HG03095 (cell line): ENCODE measurements at regions not wholly inside any gene's neighbourhood (a gene's known extent, or its start where the extent isn't known, plus 50 kb on each side); places are given as distances from the start of the nearest gene placed in this dataset.
"Not testable (repeated sequence)": the region's sequence is repeated elsewhere in the genome, so short reads cannot be mapped to it uniquely, and the experiment has no call there.

Experiments used
- ATAC-seq: cut with Tn5 transposase; IDR thresholded peaks from one replicate; pipeline ENCODE4 v1.9.1; 2021; ENCODE audit warnings: moderate library complexity; ENCODE audit not compliant: unreplicated experiment

DNA sequence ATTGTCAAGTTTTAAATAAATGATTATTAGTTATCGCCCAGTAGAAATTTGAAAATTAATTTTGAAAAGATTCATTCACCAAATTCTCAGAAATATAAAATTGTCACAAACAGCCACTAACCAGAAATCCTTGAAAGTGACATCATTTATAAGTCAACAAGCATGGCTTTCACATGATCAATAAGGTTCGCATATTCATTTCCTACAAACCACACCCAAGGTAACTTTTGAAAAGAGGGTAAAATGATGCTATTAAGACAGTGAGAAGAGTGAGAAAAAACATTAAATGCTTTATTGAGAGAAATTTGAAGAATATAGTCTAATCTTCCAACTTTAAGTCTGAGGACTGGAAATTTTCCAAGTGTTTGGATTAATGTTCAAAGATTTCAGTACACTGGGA, 263.6 kb upstream of the ALCAM start:
- ATAC-seq = no peak

GRCh38 chr3:105108823-105109222, 257.9 kb upstream of the ALCAM start:
- ATAC-seq = no peak

DNA sequence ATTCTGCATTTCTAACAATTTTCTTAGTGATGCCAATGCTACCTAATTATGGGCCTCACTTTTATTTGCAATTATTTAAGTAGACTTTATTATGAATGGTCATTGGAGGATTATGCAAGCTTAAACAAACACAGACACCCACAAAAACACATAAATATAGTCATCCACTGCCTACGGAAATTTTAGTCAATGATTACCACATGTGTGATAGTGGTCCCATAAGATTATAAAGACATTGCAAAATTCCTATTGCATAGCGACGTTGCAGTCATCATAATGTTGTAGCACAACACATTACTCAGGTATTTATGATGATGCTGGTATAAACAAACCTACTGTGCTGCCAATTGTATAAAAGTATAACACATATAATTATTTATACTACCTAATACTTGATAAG, 247.8 kb upstream of the ALCAM start:
- ATAC-seq = no peak

- no peak for ATAC-seq
Observed at GRCh38 chr3:105119801-105120340, 246.8 kb upstream of the ALCAM start.

DNA sequence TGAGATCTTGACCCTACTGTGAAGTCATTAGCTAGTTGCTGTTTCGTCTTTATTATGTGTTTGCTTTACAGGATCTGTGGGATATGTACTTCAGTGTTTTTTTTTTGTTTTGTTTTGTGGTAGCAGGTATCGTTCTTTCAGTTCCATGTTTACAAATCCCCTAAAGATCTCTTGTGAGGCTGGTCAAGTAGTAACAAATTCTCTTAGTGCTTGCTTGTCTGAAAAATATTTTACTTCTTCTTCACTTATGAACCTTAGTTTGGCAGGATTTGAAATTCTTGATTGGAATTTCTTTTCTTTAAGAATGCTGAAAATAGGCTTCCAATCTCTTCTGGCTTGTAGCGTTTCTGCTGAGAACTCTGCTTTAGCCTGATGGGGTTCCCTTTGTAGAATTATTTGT, 235.8 kb upstream of the ALCAM start:
- ATAC-seq = no peak

DNA sequence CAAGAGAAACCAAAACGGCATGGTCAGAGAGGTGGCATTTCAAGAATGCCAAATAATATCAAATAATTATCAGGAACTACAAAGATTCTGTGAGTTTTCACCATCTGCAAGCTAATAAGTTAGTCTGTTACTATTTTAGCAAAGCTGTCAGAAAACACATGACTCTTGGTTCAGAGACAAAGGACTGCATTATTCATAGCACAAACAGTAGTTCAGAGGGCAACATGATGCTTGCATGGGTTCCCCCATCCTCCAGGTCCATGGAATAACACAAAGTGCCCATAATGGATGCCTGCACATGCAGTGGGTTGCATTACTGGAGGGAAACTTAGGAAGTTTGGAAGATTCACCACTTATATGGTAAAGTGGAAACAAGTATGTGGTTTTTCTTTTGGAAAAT, 228.8 kb upstream of the ALCAM start:
- ATAC-seq = no peak

GRCh38 chr3:105139881-105140560, 226.7 kb upstream of the ALCAM start:
- no peak for ATAC-seq

GRCh38 chr3:105140899-105141367, 225.8 kb upstream of the ALCAM start:
- ATAC-seq = no peak

DNA sequence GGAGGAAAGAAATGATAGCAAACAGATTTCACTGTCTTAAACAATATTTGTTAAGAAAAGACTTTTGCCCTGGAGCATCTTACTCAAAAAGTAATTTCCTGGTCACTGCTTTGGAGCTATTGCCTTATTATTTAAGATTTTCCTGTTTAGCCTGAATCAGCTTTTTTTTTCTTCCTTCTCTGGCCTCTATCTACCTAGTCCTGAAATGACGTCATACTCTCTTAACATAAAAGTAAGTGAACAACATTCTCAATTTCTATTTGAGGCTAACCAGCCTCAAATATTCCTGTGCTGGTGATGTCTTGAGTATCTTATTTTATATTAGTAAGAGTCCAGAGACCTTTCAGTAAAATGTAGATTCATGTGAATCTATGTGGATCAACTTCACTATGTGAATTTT, 221.9 kb upstream of the ALCAM start:
- ATAC-seq = no peak

GRCh38 chr3:105145511-105145910, 221.2 kb upstream of the ALCAM start:
- no peak for ATAC-seq

- not testable (repeated sequence) for ATAC-seq
Observed at GRCh38 chr3:105149197-105149596, 217.5 kb upstream of the ALCAM start.

- no peak for ATAC-seq
Observed at GRCh38 chr3:105152987-105153386, 213.7 kb upstream of the ALCAM start.

- no peak for ATAC-seq
Observed at GRCh38 chr3:105154692-105155091, 212.0 kb upstream of the ALCAM start.

- no peak for ATAC-seq
Observed at GRCh38 chr3:105157067-105157765, 209.5 kb upstream of the ALCAM start.

DNA sequence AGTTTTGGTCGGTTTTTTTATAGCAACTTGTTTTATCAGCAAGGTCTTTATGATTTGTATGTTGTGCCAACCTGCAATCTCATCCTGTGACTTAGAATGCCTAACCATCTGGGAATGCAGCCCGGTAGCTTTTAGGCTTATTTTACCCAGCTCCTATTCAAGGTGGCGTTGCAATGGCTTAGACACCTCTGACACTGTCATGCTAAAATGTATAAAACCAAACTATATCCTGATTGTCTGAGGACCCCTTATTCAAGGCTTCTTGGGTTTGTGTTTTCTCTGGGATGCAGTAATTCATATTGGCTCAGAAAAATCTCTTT, 209.0 kb upstream of the ALCAM start:
- no peak for ATAC-seq

GRCh38 chr3:105158286-105158685, 208.4 kb upstream of the ALCAM start:
- no peak for ATAC-seq

- ATAC-seq = peak; percentile 70
Observed at GRCh38 chr3:105162448-105162847, 204.3 kb upstream of the ALCAM start.

GRCh38 chr3:105166893-105167292, 199.8 kb upstream of the ALCAM start:
- ATAC-seq = no peak

- ATAC-seq = no peak
Observed at GRCh38 chr3:105170423-105170822, 196.3 kb upstream of the ALCAM start.

DNA sequence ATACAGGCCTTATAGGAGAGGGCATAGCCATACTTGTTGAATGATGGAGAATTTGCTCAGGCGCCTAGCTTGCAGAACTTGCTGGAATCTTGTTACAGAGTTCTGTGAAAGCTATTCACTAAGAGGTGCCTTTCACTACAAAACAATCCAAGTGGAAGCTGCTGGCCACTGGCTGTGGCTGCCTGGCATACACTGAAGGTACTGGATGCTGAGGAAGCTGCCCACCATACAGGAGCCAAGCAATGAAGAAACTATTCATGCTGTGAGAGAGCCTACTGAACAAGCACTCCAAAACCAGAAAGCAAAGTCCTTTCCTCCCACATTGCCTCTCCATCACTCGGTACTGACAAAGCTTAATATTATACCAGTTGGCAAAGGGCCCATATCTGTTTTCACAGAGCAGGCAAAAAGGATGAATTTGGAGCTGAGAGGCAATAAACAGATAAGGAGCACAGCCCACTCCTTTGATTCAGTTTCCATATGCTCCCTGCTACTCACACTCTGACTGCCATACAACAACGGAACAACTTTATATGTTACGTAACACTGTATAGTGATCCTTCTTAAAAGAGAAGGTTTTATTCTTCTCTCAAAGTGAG, 192.6 kb upstream of the ALCAM start:
- no peak for ATAC-seq

- no peak for ATAC-seq
Observed at GRCh38 chr3:105177576-105177975, 189.1 kb upstream of the ALCAM start.

DNA sequence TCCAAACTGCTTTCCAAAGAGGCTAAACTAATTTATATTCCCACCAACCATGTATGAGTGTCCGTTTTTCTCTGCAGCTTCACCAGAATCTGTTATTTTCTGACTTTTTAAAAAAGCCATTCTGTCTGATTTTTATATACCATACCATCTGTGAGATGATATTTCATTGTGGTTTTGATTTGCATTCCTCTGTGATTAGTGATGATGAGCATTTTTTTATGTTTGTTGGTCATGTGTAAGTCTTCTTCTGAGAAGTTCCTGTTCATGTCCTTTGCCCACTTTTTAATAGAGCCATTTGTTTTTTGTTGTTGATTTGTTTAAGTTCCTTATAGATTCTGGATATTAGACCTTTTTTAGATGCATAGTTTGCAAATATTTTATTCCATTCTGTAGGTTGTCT, 179.4 kb upstream of the ALCAM start:
- no peak for ATAC-seq
